Neural cell (in vitro differentiated cells): ENCODE measurements at regions not wholly inside any gene's neighbourhood (a gene's known extent, or its start where the extent isn't known, plus 50 kb on each side); places are given as distances from the start of the nearest gene placed in this dataset.

Experiments used
- CTCF ChIP-seq: fragments of 450-650 bp; IDR thresholded peaks from 2 replicates; pipeline ENCODE4 v1.5.1; 2014; ENCODE audit warnings: antibody characterized with exemption, mild to moderate bottlenecking, moderate library complexity; ENCODE audit not compliant: poor library complexity, severe bottlenecking
- EP300 ChIP-seq: fragments of 450-650 bp; conservative IDR thresholded peaks from 2 replicates; pipeline ENCODE4 v1.6.1; 2014; ENCODE audit warnings: antibody characterized with exemption, mild to moderate bottlenecking, moderate library complexity; ENCODE audit not compliant: poor library complexity, severe bottlenecking
- EZH2 ChIP-seq: fragments of 200-600, 300-800 bp; shearing (Covaris generic), sonication (generic); IDR thresholded peaks from 2 replicates; pipeline ENCODE4 v1.6.1; 2014; ENCODE audit warnings: antibody characterized with exemption, low read length, borderline replicate concordance, mild to moderate bottlenecking; ENCODE audit not compliant: insufficient read depth, poor library complexity, severe bottlenecking
- POLR2AphosphoS5 ChIP-seq: IDR thresholded peaks from 2 replicates; pipeline ENCODE4 v1.6.1; 2012
- TAF1 ChIP-seq: IDR thresholded peaks from 2 replicates; pipeline ENCODE4 v1.6.1; 2012; ENCODE audit warnings: low read depth

GRCh38 chrX:88416002-88416401 is 331.0 kb upstream of the CPXCR1 start:
- no peak for TF ChIP-seq EP300
- no peak for TF ChIP-seq CTCF
- TF ChIP-seq POLR2AphosphoS5 = no peak
- TF ChIP-seq TAF1 = no peak
- TF ChIP-seq EZH2 = no peak
